Pancreas (tissue), 10 donors: ENCODE measurements at regions not wholly inside any gene's neighbourhood (a gene's known extent, or its start where the extent isn't known, plus 50 kb on each side); places are given as distances from the start of the nearest gene placed in this dataset.

ENCODE experiments used
- ATAC-seq, 4 donors: fragments of 200-7000 bp; cut with Tn5 transposase; one replicate each; pipeline versions ENCODE4 v1.8.0 to v1.9.1; 2020; ENCODE audit warnings: mild to moderate bottlenecking in 4 of 4, moderate library complexity in 4 of 4
- DNase-seq, 6 donors: peaks; one replicate each; pipeline ENCODE4 v3.0.0-alpha.2; 2020
- FAIRE-seq: peaks from 2 replicates; lab custom pipeline; 2012; peaks lifted over from hg19 to GRCh38; lab: Jason Lieb, UNC
- H3K27ac ChIP-seq, 4 donors: fragments of 200-600 bp; sonication (generic); 1 replicate in 3 of 4; 2 replicates in 1 of 4; pipeline versions ENCODE4 v1.5.0 to v1.8.0; 2020
- H3K27me3 ChIP-seq, 4 donors: fragments of 200-600 bp; one replicate each; pipeline ENCODE4 v1.8.0; 2021
- H3K36me3 ChIP-seq, 3 donors: fragments of 200-600 bp; sonication (generic) in 1 of 3; one replicate each; pipeline versions ENCODE4 v1.5.0 to v1.8.0; 2020 to 2021
- H3K4me1 ChIP-seq, 3 donors: fragments of 200-600 bp; one replicate each; pipeline ENCODE4 v1.8.0; 2021
- H3K4me3 ChIP-seq, 4 donors: fragments of 200-600 bp; sonication (generic) in 2 of 4; one replicate each; pipeline versions ENCODE4 v1.5.0 to v1.8.0; 2020 to 2021
- H3K9me3 ChIP-seq, 4 donors: fragments of 200-600 bp; one replicate each; pipeline ENCODE4 v1.8.0; 2021
- CTCF ChIP-seq, 4 donors: fragments of 200-600 bp; sonication (generic) in 3 of 4; IDR thresholded peaks; one replicate each; pipeline versions ENCODE4 v1.5.0 to v1.8.0; 2021; ENCODE audit warnings: antibody characterized with exemption in 4 of 4
- WGBS, 2 donors: extraction: QIAGEN DNeasy Blood & Tissue Kit; methylation state at CpG; one replicate each; pipeline ENCODE4 v1.1.7; 2013; 5-methylcytosine and 5-hydroxymethylcytosine counted together
- intact Hi-C, 3 donors: fragments of 100-400 bp; cut with DNase I; formaldehyde crosslinking; loops; one replicate each; pipeline versions ENCODE4 v1.11.1 to v1.14.2; 2022
- donor health status: healthy with polysubstance abuse.
- donor health status: DM: no; HTN: no; CAD: no; lungs with moderate emphysema.
- donor health status: DM: no; HTN: no; CAD: no.
- donor health status: control.
- donor health status: control.
- donor health status: Bipolar disorder and iron deficiency.
- donor health status: DM: yes; HTN: yes; CAD: no.
- donor health status: DM: no; HTN: no; CAD: no.
- donor health status: DM: no; HTN: no; CAD: no.
- donor health status: DM: yes; HTN: yes; CAD: no.

- DNase-seq (no peak), FAIRE-seq (no peak), ATAC-seq (no peak)
- intact Hi-C loops = no loop called here
- no peaks in the 10 kb centered on the region for H3K27me3 ChIP-seq
- no peak overlapping the region for H3K4me3 ChIP-seq
- no peak overlapping the region for H3K27ac ChIP-seq
- H3K4me1 ChIP-seq = no peaks in the 10 kb centered on the region
- no peaks in the 10 kb centered on the region for H3K9me3 ChIP-seq
- H3K36me3 ChIP-seq = no peaks in the 10 kb centered on the region
- 32% methylated on average over 5 of the region's 5 CpGs for WGBS, 2 donors
- TF ChIP-seq CTCF (IDR thresholded peaks at IDR 0.05) = no peak
Observed at GRCh38 chr3:43968465-43968864, 273.2 kb upstream of the TOPAZ1 start.

- Histone ChIP-seq H3K4me3 (no peak overlapping the region), H3K9me3 (no peaks in the 10 kb centered on the region), H3K27me3 (no peaks in the 10 kb centered on the region), H3K27ac (no peak overlapping the region), H3K4me1 (no peaks in the 10 kb centered on the region), H3K36me3 (no peaks in the 10 kb centered on the region)
- intact Hi-C loops = no loop called here
- 66 to 78% methylated on average over 4 of the region's 4 CpGs for whole genome bisulfite sequencing, 2 donors
- ATAC-seq (no peak), FAIRE-seq (no peak), DNase-seq (no peak)
- TF ChIP-seq CTCF (IDR thresholded peaks at IDR 0.05) = no peak
Observed at GRCh38 chr3:43969944-43970343, 271.7 kb upstream of the TOPAZ1 start.

- no peaks in the 10 kb centered on the region for H3K36me3 ChIP-seq
- FAIRE-seq = no peak
Observed at GRCh38 chr3:43970351-43970750, 271.3 kb upstream of the TOPAZ1 start.

GRCh38 chr3:43970920-43971319 lies 270.8 kb upstream of the TOPAZ1 start:
- H3K4me1 ChIP-seq = no peaks in the 10 kb centered on the region
- H3K9me3 ChIP-seq = no peaks in the 10 kb centered on the region
- H3K27me3 ChIP-seq = no peaks in the 10 kb centered on the region
- H3K27ac ChIP-seq = no peak overlapping the region
- 40 to 42% methylated on average over 4 of the region's 4 CpGs for WGBS, 2 donors
- intact Hi-C loops = no loop called here
- TF ChIP-seq CTCF (IDR thresholded peaks at IDR 0.05) = no peak
- no peaks in the 10 kb centered on the region for H3K36me3 ChIP-seq
- DNase-seq = no peak
- H3K4me3 ChIP-seq = no peak overlapping the region
- FAIRE-seq = no peak
- ATAC-seq = no peak

More at GRCh38 chr3:43970351-43970750, 271.3 kb upstream of the TOPAZ1 start:
- ATAC-seq = no peak
- no peak overlapping the region for H3K27ac ChIP-seq
- TF ChIP-seq CTCF (IDR thresholded peaks at IDR 0.05) = no peak
- H3K4me1 ChIP-seq = no peaks in the 10 kb centered on the region
- intact Hi-C loops = no loop called here
- no peak overlapping the region for H3K4me3 ChIP-seq
- DNase-seq = no peak
- H3K9me3 ChIP-seq = no peaks in the 10 kb centered on the region
- WGBS, 2 donors = 64 to 73% methylated on average over 8 of the region's 8 CpGs
- H3K27me3 ChIP-seq = no peaks in the 10 kb centered on the region

- TF ChIP-seq CTCF (IDR thresholded peaks at IDR 0.05) = no peak
- FAIRE-seq = no peak
- no peak overlapping the region for H3K4me3 ChIP-seq
Observed at GRCh38 chr3:43971486-43971885, 270.2 kb upstream of the TOPAZ1 start.

More at GRCh38 chr3:43971486-43971885, 270.2 kb upstream of the TOPAZ1 start:
- no peak for ATAC-seq
- Histone ChIP-seq H3K9me3 (no peaks in the 10 kb centered on the region), H3K27me3 (no peaks in the 10 kb centered on the region), H3K27ac (no peak overlapping the region), H3K4me1 (no peaks in the 10 kb centered on the region), H3K36me3 (no peaks in the 10 kb centered on the region)
- intact Hi-C loops = no loop called here
- DNase-seq = no peak
